Coronary artery (tissue), 2 donors: ENCODE measurements at regions not wholly inside any gene's neighbourhood (a gene's known extent, or its start where the extent isn't known, plus 50 kb on each side); places are given as distances from the start of the nearest gene placed in this dataset.

Experiments used
- DNase-seq: peaks from one replicate; pipeline ENCODE4 v3.0.0-alpha.2; 2017; ENCODE audit warnings: low spot score
- H3K27ac ChIP-seq, 2 donors: fragments of 200-600 bp; sonication (generic); one replicate each; pipeline ENCODE4 v1.5.1; 2016 to 2019
- H3K4me3 ChIP-seq: fragments of 200-600 bp; sonication (generic); 2 replicates; pipeline ENCODE4 v1.5.1; 2016; ENCODE audit warnings: mild to moderate bottlenecking, moderate library complexity
- CTCF ChIP-seq: fragments of 200-600 bp; sonication (generic); IDR thresholded peaks from one replicate; pipeline ENCODE4 v1.5.1; 2019; ENCODE audit warnings: antibody characterized with exemption

GRCh38 chr7:115273139-115273772 lies 351.4 kb downstream of the MDFIC start:
- TF ChIP-seq CTCF: no peak
- H3K27ac ChIP-seq: no peak overlapping the region
- H3K4me3 ChIP-seq: no peak overlapping the region
- no peak for DNase-seq

DNA sequence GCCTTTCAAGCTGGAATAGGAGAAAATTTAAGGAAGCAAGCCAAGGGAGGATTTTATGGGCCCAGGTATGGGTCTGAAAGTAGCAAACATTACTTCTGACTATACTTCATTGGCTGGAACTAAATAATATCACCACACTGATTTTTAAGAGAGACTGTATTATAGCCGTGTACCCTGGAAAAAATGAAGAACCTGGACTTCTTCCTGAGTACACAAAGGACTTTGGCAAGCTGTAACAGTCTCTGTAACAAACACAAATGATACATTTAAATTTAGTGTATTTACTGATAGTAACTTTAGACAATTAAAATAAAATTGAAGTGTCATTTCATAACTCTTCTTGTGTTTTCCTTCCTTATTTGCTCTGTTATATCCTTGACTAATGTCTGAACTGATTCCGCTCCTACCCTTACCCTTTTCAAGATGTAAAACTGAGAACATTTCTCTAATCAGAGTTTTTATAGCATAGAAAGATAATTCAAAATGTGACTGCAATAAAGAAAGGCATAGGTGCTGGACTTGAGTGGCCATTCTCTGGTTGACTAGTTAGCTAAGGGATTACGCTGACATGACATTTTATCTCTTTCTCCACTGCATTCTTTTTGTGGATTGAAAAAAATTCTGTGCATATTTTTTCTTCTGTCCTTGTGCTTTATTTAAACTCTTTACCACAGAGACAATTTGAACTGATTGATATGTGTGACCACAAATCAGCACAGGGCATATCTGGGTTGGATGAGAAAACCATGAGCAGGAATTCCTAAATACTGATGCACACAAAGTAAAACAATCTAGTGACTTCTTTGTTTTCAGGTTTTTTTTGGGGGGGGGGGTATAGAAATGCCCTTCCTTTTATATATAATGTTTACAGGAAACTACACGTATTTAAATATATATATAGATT lies 349.7 kb downstream of the MDFIC start:
- no peak overlapping the region for H3K27ac ChIP-seq
- DNase-seq: no peak
- TF ChIP-seq CTCF: no peak
- no peak overlapping the region for H3K4me3 ChIP-seq

GRCh38 chr7:115269486-115269885 lies 347.6 kb downstream of the MDFIC start:
- Histone ChIP-seq H3K27ac (no peak overlapping the region), H3K4me3 (no peak overlapping the region)
- DNase-seq: no peak
- no peak for TF ChIP-seq CTCF

DNA sequence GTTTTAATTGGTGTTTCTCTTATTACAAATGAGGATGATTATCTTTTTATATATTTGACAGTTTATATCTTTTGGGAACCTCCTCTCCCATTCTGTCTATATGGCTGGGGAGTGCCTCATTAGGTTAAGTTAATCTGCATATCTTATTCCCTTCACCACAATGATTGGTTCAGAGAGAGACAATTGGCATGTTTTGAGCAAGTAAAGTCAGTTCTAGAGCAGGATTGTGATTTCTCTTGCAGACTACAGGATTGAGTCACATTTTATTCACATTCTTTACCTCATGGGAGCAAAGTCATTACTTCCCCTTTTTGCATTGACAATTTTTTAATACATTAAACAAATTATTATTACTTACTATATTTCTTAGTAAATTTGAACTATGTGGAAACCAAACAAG lies 345.6 kb downstream of the MDFIC start:
- H3K27ac ChIP-seq: no peak overlapping the region
- TF ChIP-seq CTCF: no peak
- no peak overlapping the region for H3K4me3 ChIP-seq
- no peak for DNase-seq

DNA sequence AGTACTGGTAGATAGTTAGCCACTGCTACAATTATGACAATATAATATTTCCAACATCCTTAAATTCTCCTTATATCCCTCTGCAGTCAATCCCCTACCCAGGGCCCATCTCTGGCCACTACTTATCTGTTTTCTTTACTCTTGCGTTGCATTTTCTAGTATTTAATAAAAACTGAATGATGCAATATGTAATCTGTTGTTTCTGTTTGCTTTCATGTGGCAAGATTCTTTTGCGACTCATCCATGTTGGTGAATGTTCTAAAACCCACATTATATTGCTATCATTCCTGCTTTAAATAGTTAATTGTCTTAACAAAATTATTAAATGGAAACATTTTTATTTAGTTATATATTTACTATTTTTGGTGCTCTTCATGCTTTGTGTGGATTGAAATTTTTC lies 338.5 kb downstream of the MDFIC start:
- H3K27ac ChIP-seq: no peak overlapping the region
- TF ChIP-seq CTCF: no peak
- H3K4me3 ChIP-seq: no peak overlapping the region
- DNase-seq: no peak

- no peak for TF ChIP-seq CTCF
- Histone ChIP-seq H3K4me3 (no peak overlapping the region), H3K27ac (no peak overlapping the region)
- DNase-seq: no peak
Observed at GRCh38 chr7:115252461-115252860, 330.6 kb downstream of the MDFIC start.

- no peak overlapping the region for H3K4me3 ChIP-seq
- H3K27ac ChIP-seq: no peak overlapping the region
- no peak for TF ChIP-seq CTCF
- DNase-seq: no peak
Observed at GRCh38 chr7:115249080-115249479, 327.2 kb downstream of the MDFIC start.
